NCI-H446 (cell line): ENCODE measurements at regions not wholly inside any gene's neighbourhood (a gene's known extent, or its start where the extent isn't known, plus 50 kb on each side); places are given as distances from the start of the nearest gene placed in this dataset.
A peak's percentile ranks its signal among the peaks of the same experiment; 100 is the strongest.
"Not testable (repeated sequence)": the region's sequence is repeated elsewhere in the genome, so short reads cannot be mapped to it uniquely, and the experiment has no call there.

Experiments
- DNase-seq, 2 experiments: peaks; one replicate each; lab custom pipeline; 2025; lab: John Stamatoyannopoulos, UW

DNA sequence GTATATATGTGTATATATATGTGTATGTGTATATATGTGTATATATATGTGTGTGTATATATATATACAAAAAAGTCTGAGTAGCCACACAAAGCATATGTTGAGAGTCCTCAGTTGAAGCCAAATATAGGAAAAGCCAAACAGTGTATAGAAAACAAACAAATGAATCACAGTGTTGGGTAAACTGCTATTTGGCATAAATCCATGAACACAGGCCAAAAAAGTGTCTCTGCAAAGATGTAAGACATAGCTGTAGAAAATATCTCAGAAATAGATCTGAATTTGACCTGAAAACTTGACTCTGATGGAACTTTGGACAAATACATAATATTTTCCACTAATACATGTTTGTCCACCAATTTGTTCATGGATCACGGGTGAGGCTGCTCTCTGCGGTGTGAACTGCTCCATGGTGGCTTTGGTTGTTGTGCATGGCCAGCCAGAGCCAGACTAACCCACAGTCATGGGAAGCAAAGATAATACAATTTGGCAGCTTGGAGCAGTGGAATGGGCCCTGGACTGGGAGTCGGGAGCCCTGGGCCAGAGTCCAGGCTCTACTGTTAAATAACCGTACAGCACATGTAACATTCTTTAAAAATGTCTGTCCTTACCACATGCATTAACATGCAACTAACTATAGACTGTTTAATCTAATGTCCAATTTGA lies 76.9 kb upstream of the EED start:
- peak in 1 of 2 experiments; percentile 41 for DNase-seq

- not testable (repeated sequence) for DNase-seq
Observed at GRCh38 chr11:86166287-86166686, 78.3 kb upstream of the EED start.

DNA sequence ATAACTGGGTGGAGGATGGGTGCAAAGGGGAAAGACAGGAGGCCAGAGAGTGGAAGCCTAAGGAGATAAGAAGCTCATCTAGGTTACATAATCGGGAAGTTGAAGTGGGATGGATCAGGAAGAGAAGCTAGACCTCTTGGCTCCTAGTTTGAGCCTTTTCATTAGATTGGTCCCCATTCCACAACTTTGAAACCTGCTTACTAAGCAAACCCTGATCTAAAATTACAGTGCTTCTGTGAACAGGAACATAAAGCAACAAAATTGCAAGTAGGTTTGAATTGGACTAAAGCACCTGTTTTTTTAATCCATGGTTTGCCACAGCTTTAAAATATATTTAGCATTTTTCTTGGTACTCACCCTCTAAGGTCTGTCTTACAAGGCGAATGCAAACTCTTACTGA lies 80.4 kb upstream of the EED start:
- DNase-seq = no peak

DNA sequence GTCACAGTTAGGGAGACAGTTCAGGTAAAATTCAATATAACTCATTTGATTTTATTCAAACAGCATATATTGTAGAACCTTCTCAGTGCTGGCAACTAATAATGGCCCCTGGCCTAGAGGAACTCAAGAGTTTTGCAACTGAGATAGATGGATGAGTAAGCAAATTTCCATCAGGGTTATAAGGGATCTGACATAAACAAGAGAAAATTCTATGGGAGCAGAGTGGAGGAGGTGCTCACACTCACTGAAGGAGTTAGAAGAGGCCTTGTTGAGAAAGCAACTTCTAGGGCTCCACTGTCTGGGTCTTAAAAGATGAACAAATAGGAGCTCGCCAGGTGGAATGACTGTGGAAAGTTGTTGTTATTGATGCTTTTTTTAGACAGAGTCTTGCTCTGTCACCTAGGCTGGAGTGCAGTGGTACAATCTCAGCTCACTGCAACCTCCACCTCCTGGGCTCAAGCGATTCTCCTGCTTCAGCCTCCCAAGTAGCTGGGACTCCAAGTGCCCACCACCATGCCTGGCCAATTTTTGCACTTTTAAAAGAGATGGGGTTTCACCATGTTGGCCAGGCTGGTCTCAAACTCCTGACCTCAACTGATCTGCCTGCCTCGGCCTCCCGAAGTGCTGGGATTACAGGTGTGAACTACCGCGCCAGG lies 81.2 kb upstream of the EED start:
- DNase-seq = not testable (repeated sequence)

DNA sequence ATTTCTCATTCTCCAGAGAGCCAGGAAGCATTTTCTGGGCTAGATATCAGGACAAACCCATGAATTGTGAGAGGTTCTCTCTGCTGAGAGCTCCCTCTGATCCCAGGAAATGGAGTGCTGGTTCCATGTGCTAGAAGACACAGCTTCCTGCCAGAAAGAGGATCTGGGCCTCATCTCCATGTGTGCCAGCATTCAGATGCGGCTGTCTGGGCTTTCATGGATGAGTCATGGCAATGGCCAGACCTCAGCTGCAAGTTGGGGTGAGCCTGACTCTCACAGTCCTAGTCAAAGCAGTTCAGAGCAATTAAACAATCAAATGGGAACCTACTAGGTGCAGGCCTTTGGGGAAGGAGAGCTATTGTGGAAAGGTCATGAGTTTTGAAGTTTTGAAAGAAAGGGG lies 82.3 kb upstream of the EED start:
- DNase-seq = no peak

DNA sequence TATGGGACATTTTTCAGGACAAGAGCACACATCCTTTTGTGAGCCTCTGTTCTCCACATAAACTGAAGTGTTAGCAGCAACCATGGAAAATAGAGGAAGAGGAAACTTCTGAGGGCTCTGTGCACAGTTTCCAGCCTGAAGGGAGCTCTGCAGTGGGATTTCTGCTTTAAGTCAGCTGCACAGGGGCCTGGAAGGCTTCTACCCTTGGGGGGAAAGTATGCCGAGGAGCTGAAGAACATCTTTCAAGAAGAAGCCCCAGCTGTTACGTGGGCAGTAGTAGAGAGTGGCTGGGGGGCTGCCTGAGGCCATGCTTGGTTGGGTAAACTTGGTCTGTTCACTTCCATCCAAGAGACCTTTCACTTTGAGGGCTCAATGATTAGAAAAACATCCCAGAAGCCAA lies 82.7 kb upstream of the EED start:
- DNase-seq = no peak

DNA sequence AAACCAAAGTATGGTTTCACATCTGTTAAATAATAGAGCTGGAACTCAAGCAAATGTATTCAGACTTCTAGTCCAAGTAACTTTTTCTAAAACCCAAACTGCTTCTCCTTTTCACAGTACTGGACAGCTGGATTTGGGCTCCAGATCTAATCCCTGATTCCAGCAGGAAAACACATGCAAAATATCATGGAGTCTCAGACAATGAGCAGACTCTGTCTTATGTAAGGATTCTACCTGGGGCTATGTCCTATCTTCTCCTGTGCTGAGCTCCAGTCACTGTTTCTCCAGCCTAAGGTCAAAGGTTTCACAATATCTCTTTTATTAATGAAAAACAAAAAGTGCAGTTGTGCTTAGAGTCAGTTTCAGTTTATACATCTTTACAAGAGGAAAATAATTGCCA lies 83.2 kb upstream of the EED start:
- no peak for DNase-seq

GRCh38 chr11:86160541-86161149 lies 83.9 kb upstream of the EED start:
- no peak for DNase-seq

- no peak for DNase-seq
Observed at GRCh38 chr11:86159581-86159891, 85.0 kb upstream of the EED start.

DNA sequence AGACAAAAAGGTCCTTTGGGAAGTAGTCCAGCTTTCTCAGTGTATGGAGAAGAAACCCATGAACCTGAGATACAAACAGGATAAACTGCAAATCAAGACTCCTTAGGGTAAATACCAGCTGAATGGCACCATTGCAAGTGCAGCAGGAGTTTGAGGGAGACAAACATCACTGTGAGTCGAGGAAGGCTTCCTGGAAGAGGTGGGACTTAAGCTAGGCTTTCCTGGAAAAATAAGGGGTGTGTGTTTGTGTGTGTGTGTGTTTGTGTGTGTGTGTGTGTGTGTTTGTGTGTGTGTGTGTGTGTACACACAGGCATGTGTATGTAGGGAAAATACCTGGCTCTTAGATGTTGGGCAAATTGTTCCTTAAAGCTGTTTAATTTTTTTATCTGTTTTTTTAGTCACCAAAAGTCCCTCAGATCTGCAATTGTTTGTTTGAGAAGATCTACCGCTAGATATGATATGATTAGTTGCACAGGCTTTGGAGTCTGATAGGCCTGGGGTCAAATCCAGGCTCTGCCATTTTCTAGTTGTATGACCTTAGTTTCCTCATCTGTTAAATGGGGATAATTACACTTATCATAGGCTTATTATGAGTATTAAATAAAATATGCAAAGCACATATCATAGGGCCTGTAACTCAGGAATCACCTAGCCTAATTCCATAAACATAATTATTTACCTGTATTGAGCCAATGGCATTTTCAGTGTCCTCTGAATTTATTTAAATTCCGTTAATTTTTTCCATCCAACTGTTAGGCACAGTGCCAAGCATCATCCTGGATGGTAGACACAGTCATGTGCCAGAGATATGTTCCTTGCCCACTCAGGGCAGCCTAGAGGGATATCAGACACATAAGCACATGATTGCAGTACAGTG lies 85.6 kb upstream of the EED start:
- DNase-seq = peak in 1 of 2 experiments; percentile 9

GRCh38 chr11:86157797-86158378 lies 86.7 kb upstream of the EED start:
- no peak for DNase-seq

- DNase-seq = no peak
Observed at GRCh38 chr11:86156397-86156955, 87.6 kb upstream of the PICALM start.

DNA sequence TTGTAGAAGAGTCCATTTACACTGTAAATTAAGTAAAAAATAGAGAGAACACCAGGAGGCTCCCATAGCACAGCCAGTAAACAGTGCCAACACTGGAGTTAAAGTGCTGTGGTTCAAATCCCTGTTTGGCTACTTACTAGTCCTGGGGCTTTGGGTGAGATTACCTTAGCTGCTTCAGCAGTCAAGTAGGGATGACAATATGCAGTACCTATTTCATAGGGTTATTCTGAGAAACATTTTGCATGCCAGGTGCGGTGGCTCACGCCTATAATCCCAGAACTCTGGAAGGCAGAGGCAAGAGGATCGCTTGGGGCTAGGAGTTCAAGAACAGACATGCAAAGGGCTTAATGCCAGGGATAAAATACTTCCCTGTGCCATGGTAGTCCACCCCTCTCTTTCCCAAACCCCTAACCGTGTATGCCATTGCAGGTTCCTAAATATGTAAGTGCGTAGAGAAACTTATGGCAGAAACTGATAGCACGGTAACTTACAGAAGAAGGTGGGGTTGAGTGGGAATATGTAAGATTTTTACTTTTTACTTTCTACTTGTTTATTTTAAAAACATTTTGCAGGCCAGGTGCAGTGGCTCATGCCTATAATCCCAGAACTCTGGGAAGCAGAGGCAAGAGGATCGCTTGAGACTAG lies 86.4 kb upstream of the PICALM start:
- no peak for DNase-seq

GRCh38 chr11:86153439-86153838 lies 84.6 kb upstream of the PICALM start:
- no peak for DNase-seq

GRCh38 chr11:86152901-86153300 lies 84.0 kb upstream of the PICALM start:
- DNase-seq = no peak

- DNase-seq = no peak
Observed at GRCh38 chr11:86152006-86152862, 83.3 kb upstream of the PICALM start.

DNA sequence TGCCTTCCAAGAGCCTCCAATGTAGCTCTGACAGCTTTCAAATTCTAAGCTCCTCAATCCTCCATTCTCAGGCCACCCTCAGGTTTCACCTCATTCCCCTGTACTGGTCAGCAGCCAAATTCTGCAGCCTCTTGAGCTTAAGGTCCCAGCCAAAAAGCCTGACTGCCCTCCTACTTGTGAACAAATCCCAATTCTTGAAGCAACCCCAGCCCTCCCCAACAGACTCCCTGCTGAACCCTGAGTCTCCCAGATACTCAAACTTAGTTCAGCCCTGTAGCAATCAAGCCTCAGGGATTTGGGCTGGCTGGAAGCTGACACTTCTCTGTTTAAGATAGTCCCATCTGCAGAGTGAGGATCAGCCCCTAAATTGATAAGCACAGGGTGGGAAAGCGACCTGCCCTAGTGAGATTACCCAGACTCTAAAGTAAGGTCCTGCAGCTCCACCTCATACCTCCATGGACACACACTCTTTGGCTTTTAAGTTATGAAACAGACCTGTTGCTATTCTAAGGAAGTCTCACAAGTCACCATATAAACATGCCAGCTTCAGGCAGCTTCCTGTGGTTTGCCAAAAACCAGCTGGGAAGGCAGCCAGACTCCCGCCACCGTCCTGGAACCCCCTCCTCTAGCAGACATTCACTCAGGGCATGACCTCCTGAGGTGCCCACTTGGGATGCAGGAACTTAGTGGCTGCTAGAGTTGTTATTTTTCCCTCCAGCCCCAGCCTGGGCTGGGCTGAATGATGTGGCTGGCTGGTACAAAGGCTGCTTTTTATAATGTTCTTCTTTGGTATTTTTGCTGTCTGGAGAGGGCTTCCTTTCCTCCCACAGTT lies 82.5 kb upstream of the PICALM start:
- DNase-seq = peak in 1 of 2 experiments; percentile 29

- DNase-seq = no peak
Observed at GRCh38 chr11:86150847-86151173, 81.9 kb upstream of the PICALM start.

DNA sequence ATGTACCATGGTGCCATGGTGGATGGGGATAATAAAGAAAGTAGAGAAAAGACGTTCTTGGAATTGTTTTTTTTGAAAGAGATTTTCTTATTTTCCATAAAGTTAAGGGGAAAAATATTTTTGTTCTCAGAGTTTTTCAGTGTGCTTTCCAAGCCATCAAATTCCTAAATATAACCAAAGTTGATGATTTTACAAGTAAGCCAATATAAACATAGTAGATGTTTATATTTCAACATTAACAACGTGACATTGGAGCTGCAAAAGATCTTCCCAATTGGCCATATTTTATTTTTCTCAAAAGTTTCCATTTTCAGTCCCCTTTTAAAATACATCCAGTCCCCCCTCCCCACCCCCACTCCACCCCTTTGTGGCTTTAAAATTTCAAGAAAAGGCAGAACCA lies 80.9 kb upstream of the PICALM start:
- DNase-seq = no peak

GRCh38 chr11:86148345-86148747 lies 79.5 kb upstream of the PICALM start:
- no peak for DNase-seq
